ENCODE measurements at regions not wholly inside any gene's neighbourhood (a gene's known extent, or its start where the extent isn't known, plus 50 kb on each side); places are given as distances from the start of the nearest gene placed in this dataset.

GRCh38 chr12:131448254-131448795, 262.6 kb upstream of the SFSWAP start:
- Histone ChIP-seq H3K36me3 (ENCODE audit: control insufficient read depth, insufficient read depth, low read length) (no peaks in the 10 kb centered on the region), H3K4me3 (ENCODE audit: low read depth, low read length) (no peak overlapping the region), H3K27me3 (ENCODE audit: control insufficient read depth, insufficient read depth, low read length) (no peaks in the 10 kb centered on the region)
- ChIA-PET CTCF (no interaction called here), POLR2A (no interaction called here)
- DNase-seq (ENCODE audit: low read depth), result no peak
- TF ChIP-seq CTCF (IDR thresholded peaks at IDR 0.05; ENCODE audit: insufficient read depth, low read depth, low read length), result no peak

- Histone ChIP-seq H3K4me3 (ENCODE audit: low read depth, low read length) (no peak overlapping the region), H3K27me3 (ENCODE audit: control insufficient read depth, insufficient read depth, low read length) (no peaks in the 10 kb centered on the region), H3K36me3 (ENCODE audit: control insufficient read depth, insufficient read depth, low read length) (no peaks in the 10 kb centered on the region)
- no peak for TF ChIP-seq CTCF (IDR thresholded peaks at IDR 0.05; ENCODE audit: insufficient read depth, low read depth, low read length)
- DNase-seq (ENCODE audit: low read depth), result no peak
- ChIA-PET CTCF (no interaction called here), POLR2A (no interaction called here)
Observed at GRCh38 chr12:131449027-131449426, 261.9 kb upstream of the SFSWAP start.

- TF ChIP-seq CTCF (IDR thresholded peaks at IDR 0.05; ENCODE audit: insufficient read depth, low read depth, low read length), result no peak
- ChIA-PET POLR2A (no interaction called here), CTCF (no interaction called here)
- Histone ChIP-seq H3K36me3 (ENCODE audit: control insufficient read depth, insufficient read depth, low read length) (no peaks in the 10 kb centered on the region), H3K4me3 (ENCODE audit: low read depth, low read length) (no peak overlapping the region), H3K27me3 (ENCODE audit: control insufficient read depth, insufficient read depth, low read length) (no peaks in the 10 kb centered on the region)
- DNase-seq (ENCODE audit: low read depth), result no peak
Observed at GRCh38 chr12:131452444-131452860, 258.4 kb upstream of the SFSWAP start.

- POLR2A ChIA-PET, result no interaction called here
- H3K36me3 ChIP-seq (ENCODE audit: control insufficient read depth, insufficient read depth, low read length), result no peaks in the 10 kb centered on the region
- CTCF ChIA-PET, result no interaction called here
- no peaks in the 10 kb centered on the region for H3K27me3 ChIP-seq (ENCODE audit: control insufficient read depth, insufficient read depth, low read length)
- no peak for DNase-seq (ENCODE audit: low read depth)
- TF ChIP-seq CTCF (IDR thresholded peaks at IDR 0.05; ENCODE audit: insufficient read depth, low read depth, low read length), result peak; percentile 12; the same call in 1 of the 2 replicates
- no peak overlapping the region for H3K4me3 ChIP-seq (ENCODE audit: low read depth, low read length)
Observed at GRCh38 chr12:131454418-131455217, 256.3 kb upstream of the SFSWAP start.

GRCh38 chr12:131455218-131455506, 255.7 kb upstream of the SFSWAP start:
- ChIA-PET CTCF (no interaction called here), POLR2A (no interaction called here)
- H3K27me3 ChIP-seq (ENCODE audit: control insufficient read depth, insufficient read depth, low read length), result no peaks in the 10 kb centered on the region
- H3K4me3 ChIP-seq (ENCODE audit: low read depth, low read length), result no peak overlapping the region
- no peak for DNase-seq (ENCODE audit: low read depth)
- H3K36me3 ChIP-seq (ENCODE audit: control insufficient read depth, insufficient read depth, low read length), result no peaks in the 10 kb centered on the region
- TF ChIP-seq CTCF (IDR thresholded peaks at IDR 0.05; ENCODE audit: insufficient read depth, low read depth, low read length), result no peak
